ENCODE measurements at regions not wholly inside any gene's neighbourhood (a gene's known extent, or its start where the extent isn't known, plus 50 kb on each side); places are given as distances from the start of the nearest gene placed in this dataset.

- H2BK12ac ChIP-seq (ENCODE audit: low read depth, low read length): no peak overlapping the region
- no peak overlapping the region for H4K8ac ChIP-seq (ENCODE audit: extremely low read depth, insufficient read depth, low read length)
- POLR2A ChIA-PET (ENCODE audit: partially characterized antibody): no interaction called here
- CTCF ChIA-PET (ENCODE audit: partially characterized antibody): no interaction called here
- no peak overlapping the region for H3K9ac ChIP-seq (replicated peaks in 1 of 4; ENCODE audit: extremely low read depth in 1 of 4, low read depth in 3 of 4, low read length in 3 of 4)
- H3K79me1 ChIP-seq (ENCODE audit: low read depth, low read length): no peaks in the 10 kb centered on the region
- no peak for FAIRE-seq
- no peaks in the 10 kb centered on the region; a peak in 1 of 7 replicates for H3K27me3 ChIP-seq (replicated peaks in 1 of 4; ENCODE audit: control insufficient read depth in 3 of 4, extremely low read depth in 1 of 4, insufficient read depth in 3 of 4, low read length in 3 of 4)
- H2BK120ac ChIP-seq (replicated peaks; ENCODE audit: low read depth, low read length): no peak overlapping the region
- H2BK5ac ChIP-seq (ENCODE audit: low read depth, low read length): no peak overlapping the region
- no peaks in the 10 kb centered on the region for H3K4me1 ChIP-seq (replicated peaks in 1 of 4; ENCODE audit: control insufficient read depth in 3 of 4, insufficient read depth in 4 of 4, low read length in 3 of 4)
- no peak for TF ChIP-seq POU5F1 (IDR thresholded peaks at IDR 0.05; ENCODE audit: low read depth, low read length)
- H3K4ac ChIP-seq (replicated peaks; ENCODE audit: insufficient read length, low read depth, low read length): no peak overlapping the region
- no peaks in the 10 kb centered on the region for H3K9me3 ChIP-seq (ENCODE audit: insufficient read depth in 2 of 2, low read depth in 1 of 2, low read length in 1 of 2)
- no peak overlapping the region for H3K4me3 ChIP-seq (ENCODE audit: extremely low read depth in 1 of 4, insufficient read depth in 2 of 4, low read depth in 3 of 4, low read length in 4 of 4)
- no peak overlapping the region for H2BK15ac ChIP-seq (ENCODE audit: low read length)
- H2AK5ac ChIP-seq (ENCODE audit: low read depth, low read length): no peak overlapping the region
- DNase-seq (ENCODE audit: low read depth in 1 of 2, low spot score in 2 of 2): no peak
- no peaks in the 10 kb centered on the region for H3K79me2 ChIP-seq (ENCODE audit: control insufficient read depth in 1 of 2, insufficient read depth in 2 of 2, low read length in 2 of 2)
- H4K91ac ChIP-seq (replicated peaks; ENCODE audit: insufficient read length, low read length): no peak overlapping the region
- H3K18ac ChIP-seq (ENCODE audit: extremely low read depth, low read length): no peak overlapping the region
- H2AFZ ChIP-seq (ENCODE audit: low read length): no peak overlapping the region
- no peak overlapping the region for H3K56ac ChIP-seq (replicated peaks; ENCODE audit: insufficient read length, low read depth, low read length)
- H2BK20ac ChIP-seq (ENCODE audit: low read length): no peak overlapping the region
- no peak overlapping the region for H3K14ac ChIP-seq (ENCODE audit: insufficient read length)
- no peak overlapping the region for H3K4me2 ChIP-seq (ENCODE audit: insufficient read depth in 1 of 2, low read depth in 2 of 2, low read length in 2 of 2)
- no peaks in the 10 kb centered on the region for H3K23me2 ChIP-seq (ENCODE audit: low read depth, low read length)
- H3K23ac ChIP-seq (ENCODE audit: insufficient read length): no peak overlapping the region
- H4K20me1 ChIP-seq (replicated peaks in 1 of 2; ENCODE audit: control insufficient read depth in 1 of 2, insufficient read depth in 2 of 2, low read length in 2 of 2): no peaks in the 10 kb centered on the region
- H4K5ac ChIP-seq (ENCODE audit: insufficient read length, low read depth, low read length): no peak overlapping the region
- no peak overlapping the region for H3K27ac ChIP-seq (ENCODE audit: low read depth, low read length)
- H3K36me3 ChIP-seq (ENCODE audit: control insufficient read depth in 2 of 4, insufficient read depth in 4 of 4, low read length in 3 of 4): no peaks in the 10 kb centered on the region
Observed at GRCh38 chr6:153590411-153590810, 448.6 kb upstream of the OPRM1 start.
